ENCODE measurements at regions not wholly inside any gene's neighbourhood (a gene's known extent, or its start where the extent isn't known, plus 50 kb on each side); places are given as distances from the start of the nearest gene placed in this dataset.

GRCh38 chr17:73695035-73695738 is 50.9 kb upstream of the SDK2 start (continued):
- no peak for TF ChIP-seq BCLAF1 (IDR thresholded peaks at IDR 0.05; ENCODE audit: borderline replicate concordance in 1 of 2, control insufficient read depth in 1 of 2, low read depth in 2 of 2, low read length in 1 of 2)
- TF ChIP-seq PML (IDR thresholded peaks at IDR 0.05; ENCODE audit: low read length): no peak
- no peak for TF ChIP-seq ZBTB26 (CRISPR knock-in tag; IDR thresholded peaks at IDR 0.05)
- no peak for TF ChIP-seq FUS (optimal IDR thresholded peaks at IDR 0.05; ENCODE audit: low read depth, low read length)
- TF ChIP-seq ARID2 (IDR thresholded peaks at IDR 0.05): no peak

- intact Hi-C loops (cut with micrococcal nuclease): no loop called here
- ChIA-PET POLR2A (no interaction called here), CTCF (ENCODE audit: low intra/inter-chr PET ratio) (no interaction called here)
- FAIRE-seq (no peak), ATAC-seq (no peak), DNase-seq (ENCODE audit: extremely low read depth in 1 of 4, low spot score in 3 of 4) (no peak)
- Histone ChIP-seq H3K27ac (ENCODE audit: extremely low read depth, low read depth, low read length) (no peak overlapping the region), H2AFZ (ENCODE audit: low read depth, low read length) (no peak overlapping the region), H3K27me3 (ENCODE audit: control insufficient read depth in 2 of 2, insufficient read depth in 2 of 2, low read length in 2 of 2) (no peaks in the 10 kb centered on the region), H3K9ac (ENCODE audit: insufficient read depth in 1 of 2, low read depth in 2 of 2, low read length in 2 of 2) (no peak overlapping the region), H3K9me1 (ENCODE audit: control insufficient read depth, insufficient read depth, low read length) (no peaks in the 10 kb centered on the region), H3K4me3 (no peak overlapping the region), H3K4me2 (ENCODE audit: insufficient read depth, low read length) (no peak overlapping the region), H3K36me3 (ENCODE audit: control insufficient read depth, insufficient read depth, low read length) (no peaks in the 10 kb centered on the region), H3K4me1 (replicated peaks in 1 of 2; ENCODE audit: control insufficient read depth in 2 of 2, insufficient read depth in 2 of 2, low read length in 2 of 2) (no peaks in the 10 kb centered on the region; a peak in 1 of 5 replicates), H3K79me2 (ENCODE audit: control insufficient read depth, insufficient read depth, low read length) (no peaks in the 10 kb centered on the region), H4K20me1 (replicated peaks; ENCODE audit: control insufficient read depth, insufficient read depth, low read length) (no peaks in the 10 kb centered on the region; the same call in 1 of the 2 replicates), H3K9me3 (replicated peaks; ENCODE audit: control insufficient read depth, insufficient read depth, low read depth, low read length) (peaks cover 3% of the 10 kb centered on the region; the same call in 1 of the 2 replicates)
- WGBS (ENCODE audit: insufficient coverage, low coverage, missing lambda C conversion rate): 2% methylated on average over 3 of the region's 3 CpGs
- in situ Hi-C loops (cut with MboI): no loop called here
- BruUV-seq (replicated peaks): no TSS peak
- TF ChIP-seq VEZF1 (CRISPR knock-in tag; IDR thresholded peaks at IDR 0.05) (no peak), SMARCB1 (IDR thresholded peaks at IDR 0.05; ENCODE audit: insufficient read length, low read depth) (no peak), CBX3 (IDR thresholded peaks at IDR 0.05; ENCODE audit: borderline replicate concordance in 1 of 2, low read length in 2 of 2) (no peak), CREB5 (CRISPR knock-in tag; IDR thresholded peaks at IDR 0.05) (no peak), IRF1 (CRISPR knock-in tag; IDR thresholded peaks at IDR 0.05; ENCODE audit: borderline replicate concordance) (no peak), NCOA4 (IDR thresholded peaks at IDR 0.05; ENCODE audit: partially characterized antibody) (no peak)
These were observed 52.0 kb upstream of the SDK2 start for GRCh38 chr17:73696251-73696650.
